CD4-positive, alpha-beta T cell (primary cell): ENCODE measurements at regions not wholly inside any gene's neighbourhood (a gene's known extent, or its start where the extent isn't known, plus 50 kb on each side); places are given as distances from the start of the nearest gene placed in this dataset.
A peak's percentile ranks its signal among the peaks of the same experiment; 100 is the strongest.
"Not testable (repeated sequence)": the region's sequence is repeated elsewhere in the genome, so short reads cannot be mapped to it uniquely, and the experiment has no call there.

Experiments
- ATAC-seq: fragments of 200-7000 bp; cut with Tn5 transposase; one replicate; pipeline ENCODE4 v1.10.0; 2022; ENCODE audit warnings: mild to moderate bottlenecking; ENCODE audit not compliant: poor library complexity
- CTCF ChIA-PET: fragments of 350-600 bp; sonication (Branson Sonifier 250); formaldehyde crosslinking; loops from one replicate; lab custom pipeline; 2021; ENCODE audit warnings: antibody characterized with exemption, inconsistent platforms; lab: Charles Lee
- POLR2A ChIA-PET: fragments of 350-600 bp; sonication (Branson Sonifier 250); formaldehyde crosslinking; loops from one replicate; lab custom pipeline; 2021; ENCODE audit warnings: antibody characterized with exemption, inconsistent platforms; lab: Charles Lee
- DNase-seq, 14 experiments: peaks; one replicate each; pipeline ENCODE4 v3.0.0-alpha.2; 2013 to 2020; ENCODE audit warnings: mixed read lengths in 2 of 14
- H3K27ac ChIP-seq, 2 donors: one replicate each; pipeline versions ENCODE4 v1.5.1 to v1.7.0; 2013; ENCODE audit warnings: low read length in 2 of 2, low read depth in 1 of 2, mild to moderate bottlenecking in 1 of 2
- H3K27me3 ChIP-seq, 2 experiments: 1 replicate in 1 of 2; 2 replicates in 1 of 2; pipeline versions ENCODE4 v1.6.1 to v1.7.0; 2013; ENCODE audit warnings: low read length in 2 of 2, control low read depth in 1 of 2, mild to moderate bottlenecking in 1 of 2, moderate library complexity in 1 of 2; ENCODE audit not compliant: insufficient read depth in 2 of 2, control insufficient read depth in 1 of 2
- H3K36me3 ChIP-seq: one replicate; pipeline ENCODE4 v1.6.1; 2013; ENCODE audit warnings: low read length, control low read depth; ENCODE audit not compliant: insufficient read depth
- H3K4me1 ChIP-seq: one replicate; pipeline ENCODE4 v1.6.1; 2013; ENCODE audit warnings: low read length, control low read depth; ENCODE audit not compliant: insufficient read depth
- H3K4me3 ChIP-seq: one replicate; pipeline ENCODE4 v1.5.1; 2013; ENCODE audit warnings: mild to moderate bottlenecking, low read length, moderate library complexity
- H3K9me3 ChIP-seq, 2 experiments: 1 replicate in 1 of 2; 2 replicates in 1 of 2; pipeline versions ENCODE4 v1.6.1 to v1.7.0; 2013; ENCODE audit warnings: low read length in 2 of 2, mild to moderate bottlenecking in 2 of 2, control low read depth in 1 of 2, moderate library complexity in 1 of 2; ENCODE audit not compliant: control insufficient read depth in 1 of 2, insufficient read depth in 1 of 2
- H3K27ac Mint-ChIP-seq: one replicate; pipeline ENCODE4 v1.8.0; 2020; ENCODE audit warnings: mixed read lengths
- H3K27me3 Mint-ChIP-seq: one replicate; pipeline ENCODE4 v1.8.0; 2021; ENCODE audit warnings: mixed read lengths
- H3K36me3 Mint-ChIP-seq: one replicate; pipeline ENCODE4 v1.8.0; 2021; ENCODE audit warnings: low read depth, mixed read lengths
- H3K4me1 Mint-ChIP-seq: one replicate; pipeline ENCODE4 v1.8.0; 2021; ENCODE audit warnings: low read depth, mixed read lengths
- H3K4me3 Mint-ChIP-seq: one replicate; pipeline ENCODE4 v1.8.0; 2020; ENCODE audit warnings: mild to moderate bottlenecking, mixed read lengths
- H3K9me3 Mint-ChIP-seq: one replicate; pipeline ENCODE4 v1.8.0; 2020; ENCODE audit warnings: mixed read lengths
- intact Hi-C, 2 experiments: fragments of 100-400 bp; cut with DNase I in 1 of 2; cut with micrococcal nuclease in 1 of 2; formaldehyde crosslinking; loops; one replicate each; pipeline versions ENCODE4 v1.15.1 to v1.9.0; 2023 to 2025; cut with DNase I, micrococcal nuclease
- TF ChIP-seq, protein P1 (sequence below): fragments of 200-600 bp; IDR thresholded peaks from one replicate; pipeline ENCODE4 v1.8.0; 2022; ENCODE audit warnings: antibody characterized with exemption, mild to moderate bottlenecking

DNA sequence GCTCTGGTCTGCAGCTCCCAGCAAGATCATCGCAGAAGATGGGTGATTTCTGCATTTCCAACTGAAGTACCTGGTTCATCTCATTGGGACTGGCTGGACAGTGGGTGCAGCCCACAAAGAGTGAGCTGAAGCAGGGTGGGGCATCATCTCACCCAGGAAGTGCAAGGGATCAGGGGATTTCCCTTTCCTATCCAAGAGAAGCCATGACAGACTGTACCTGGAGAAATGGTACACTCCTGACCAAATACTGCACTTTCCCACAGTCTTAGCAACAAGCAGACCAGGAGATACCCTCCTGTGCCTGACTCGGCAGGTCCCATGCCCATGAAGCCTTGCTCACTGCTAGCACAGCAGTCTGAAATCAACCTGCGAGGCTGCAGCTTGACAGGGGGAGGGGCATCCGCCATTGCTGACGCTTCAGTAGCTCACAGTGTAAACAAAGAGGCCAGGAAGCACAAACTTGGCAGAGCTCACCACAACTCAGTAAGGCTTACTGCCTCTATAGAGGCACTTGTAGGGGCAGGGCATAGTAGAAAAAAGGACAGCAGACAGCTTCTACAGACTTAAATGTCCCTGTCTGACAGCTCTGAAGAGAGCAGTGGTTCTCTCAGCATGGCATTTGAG is 60.5 kb downstream of the AREG start:
- H3K4me3 Mint-ChIP-seq, H3K9me3 ChIP-seq, intact Hi-C loops, H3K9me3 Mint-ChIP-seq, H3K4me3 ChIP-seq, H3K4me1 ChIP-seq, H3K27ac Mint-ChIP-seq, CTCF ChIA-PET, POLR2A ChIA-PET, H3K27me3 ChIP-seq, H3K36me3 ChIP-seq, H3K27ac ChIP-seq, H3K36me3 Mint-ChIP-seq, H3K4me1 Mint-ChIP-seq: not testable (repeated sequence)
- ATAC-seq (peak; percentile 71), DNase-seq (peak in 5 of 14 experiments; percentile 3 to 44 (median 15))
- peaks cover 26% of the 10 kb centered on the region for H3K27me3 Mint-ChIP-seq

DNA sequence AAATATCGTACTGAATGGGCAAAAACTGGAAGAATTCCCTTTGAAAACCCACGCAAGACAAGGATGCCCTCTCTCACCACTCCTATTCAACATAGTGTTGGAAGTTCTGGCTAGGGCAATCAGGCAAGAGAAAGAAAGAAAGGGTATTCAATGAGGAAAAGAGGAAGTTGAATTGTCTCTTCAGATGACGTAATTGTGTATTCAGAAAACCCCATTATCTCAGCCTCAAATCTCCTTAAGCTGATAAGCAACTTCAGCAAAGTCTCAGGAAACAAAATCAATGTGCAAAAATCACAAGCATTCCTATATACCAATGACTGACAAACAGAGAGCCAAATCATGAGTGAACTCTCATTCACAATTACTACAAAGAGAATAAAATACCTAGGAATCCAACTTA is 64.4 kb downstream of the AREG start:
- H3K27ac ChIP-seq, CTCF ChIA-PET, H3K4me3 Mint-ChIP-seq, H3K4me3 ChIP-seq, POLR2A ChIA-PET, H3K36me3 ChIP-seq, H3K4me1 Mint-ChIP-seq, H3K4me1 ChIP-seq, H3K9me3 Mint-ChIP-seq, ATAC-seq, H3K27ac Mint-ChIP-seq, H3K27me3 ChIP-seq, intact Hi-C loops, H3K9me3 ChIP-seq, H3K36me3 Mint-ChIP-seq, DNase-seq: not testable (repeated sequence)
- peaks cover 28% of the 10 kb centered on the region for H3K27me3 Mint-ChIP-seq

DNA sequence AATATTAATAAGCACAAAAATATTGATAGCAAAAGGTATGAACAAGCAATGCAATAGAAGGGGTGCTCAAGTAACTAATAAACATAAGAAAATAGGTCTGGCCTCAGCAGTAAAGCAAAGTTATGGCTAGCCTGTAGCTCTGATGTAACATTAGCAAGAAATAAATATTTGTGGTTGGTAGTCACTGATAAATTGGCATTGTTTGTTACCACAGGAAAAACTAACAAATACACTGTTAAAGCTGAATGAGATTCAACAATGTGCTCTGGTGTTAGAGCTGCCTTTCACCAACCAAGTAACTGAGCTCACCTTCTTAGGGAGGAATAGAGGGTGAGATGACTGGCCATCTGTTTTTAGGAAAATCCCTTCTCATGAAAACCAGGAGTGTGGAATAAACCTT is 71.4 kb downstream of the AREG start:
- H3K36me3 Mint-ChIP-seq: no peaks in the 10 kb centered on the region
- no peak for ATAC-seq
- no peaks in the 10 kb centered on the region for H3K4me1 Mint-ChIP-seq
- TF ChIP-seq, protein P1, sequence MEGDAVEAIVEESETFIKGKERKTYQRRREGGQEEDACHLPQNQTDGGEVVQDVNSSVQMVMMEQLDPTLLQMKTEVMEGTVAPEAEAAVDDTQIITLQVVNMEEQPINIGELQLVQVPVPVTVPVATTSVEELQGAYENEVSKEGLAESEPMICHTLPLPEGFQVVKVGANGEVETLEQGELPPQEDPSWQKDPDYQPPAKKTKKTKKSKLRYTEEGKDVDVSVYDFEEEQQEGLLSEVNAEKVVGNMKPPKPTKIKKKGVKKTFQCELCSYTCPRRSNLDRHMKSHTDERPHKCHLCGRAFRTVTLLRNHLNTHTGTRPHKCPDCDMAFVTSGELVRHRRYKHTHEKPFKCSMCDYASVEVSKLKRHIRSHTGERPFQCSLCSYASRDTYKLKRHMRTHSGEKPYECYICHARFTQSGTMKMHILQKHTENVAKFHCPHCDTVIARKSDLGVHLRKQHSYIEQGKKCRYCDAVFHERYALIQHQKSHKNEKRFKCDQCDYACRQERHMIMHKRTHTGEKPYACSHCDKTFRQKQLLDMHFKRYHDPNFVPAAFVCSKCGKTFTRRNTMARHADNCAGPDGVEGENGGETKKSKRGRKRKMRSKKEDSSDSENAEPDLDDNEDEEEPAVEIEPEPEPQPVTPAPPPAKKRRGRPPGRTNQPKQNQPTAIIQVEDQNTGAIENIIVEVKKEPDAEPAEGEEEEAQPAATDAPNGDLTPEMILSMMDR: no peak
- no peaks in the 10 kb centered on the region for H3K9me3 Mint-ChIP-seq
- Histone ChIP-seq H3K27me3 (no peaks in the 10 kb centered on the region), H3K36me3 (no peaks in the 10 kb centered on the region), H3K4me1 (no peaks in the 10 kb centered on the region), H3K27ac (no peak overlapping the region), H3K9me3 (no peaks in the 10 kb centered on the region), H3K4me3 (no peak overlapping the region)
- intact Hi-C loops: no loop called here
- H3K4me3 Mint-ChIP-seq: no peak overlapping the region
- no peaks in the 10 kb centered on the region for H3K27me3 Mint-ChIP-seq
- no peak for DNase-seq
- no peak overlapping the region for H3K27ac Mint-ChIP-seq
- ChIA-PET CTCF (no interaction called here), POLR2A (no interaction called here)

DNA sequence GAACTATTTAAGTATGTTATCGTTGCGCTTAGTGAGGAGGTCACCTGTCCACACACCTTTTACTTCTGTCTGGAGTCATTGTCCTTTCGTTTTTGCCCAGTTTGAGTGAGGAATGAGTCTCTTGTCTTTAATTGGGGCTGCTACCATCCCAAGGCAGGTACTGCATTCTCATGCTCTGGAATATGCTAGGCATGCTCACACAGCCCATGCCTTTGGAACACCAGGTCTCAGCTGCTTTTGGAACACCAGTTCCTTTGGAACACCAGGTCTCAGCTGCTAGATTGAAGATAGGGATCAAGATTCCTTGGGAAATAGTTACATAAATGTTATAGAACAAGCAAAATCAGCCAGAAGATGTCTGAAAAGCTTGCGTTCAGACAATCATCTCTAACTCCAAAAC is 73.1 kb downstream of the AREG start:
- H3K27ac ChIP-seq: no peak overlapping the region
- ATAC-seq (no peak), DNase-seq (no peak)
- no peaks in the 10 kb centered on the region for H3K27me3 ChIP-seq
- H3K4me3 ChIP-seq: no peak overlapping the region
- ChIA-PET CTCF (no interaction called here), POLR2A (no interaction called here)
- H3K36me3 ChIP-seq: no peaks in the 10 kb centered on the region
- Mint-ChIP-seq H3K9me3 (no peaks in the 10 kb centered on the region), H3K4me1 (no peaks in the 10 kb centered on the region), H3K27me3 (no peaks in the 10 kb centered on the region), H3K4me3 (no peak overlapping the region), H3K27ac (no peak overlapping the region), H3K36me3 (no peaks in the 10 kb centered on the region)
- H3K9me3 ChIP-seq: no peaks in the 10 kb centered on the region
- TF ChIP-seq, protein P1: no peak
- no peaks in the 10 kb centered on the region for H3K4me1 ChIP-seq
- intact Hi-C loops: no loop called here
